Esophagus squamous epithelium (tissue), 5 donors: ENCODE measurements at regions not wholly inside any gene's neighbourhood (a gene's known extent, or its start where the extent isn't known, plus 50 kb on each side); places are given as distances from the start of the nearest gene placed in this dataset.

ENCODE experiments used
- DNase-seq: peaks from one replicate; lab custom pipeline; 2025; lab: John Stamatoyannopoulos, UW
- H3K27ac ChIP-seq, 4 donors: fragments of 200-600 bp; sonication (generic); one replicate each; pipeline ENCODE4 v1.5.1; 2016 to 2019; ENCODE audit warnings: mild to moderate bottlenecking in 1 of 4
- H3K27me3 ChIP-seq, 4 donors: fragments of 200-600 bp; sonication (generic); 1 replicate in 3 of 4; 2 replicates in 1 of 4; pipeline versions ENCODE4 v1.5.1 to v1.6.0; 2017 to 2021; ENCODE audit warnings: antibody characterized with exemption in 1 of 4
- H3K36me3 ChIP-seq, 3 donors: fragments of 200-600 bp; sonication (generic); one replicate each; pipeline ENCODE4 v1.5.1; 2016 to 2019
- H3K4me1 ChIP-seq, 3 donors: fragments of 200-600 bp; sonication (generic); one replicate each; pipeline ENCODE4 v1.5.1; 2017 to 2019
- H3K4me3 ChIP-seq, 4 donors: fragments of 200-600 bp; sonication (generic); 1 replicate in 3 of 4; 2 replicates in 1 of 4; pipeline ENCODE4 v1.5.1; 2016 to 2019; ENCODE audit warnings: mild to moderate bottlenecking in 2 of 4, moderate library complexity in 1 of 4
- H3K9me3 ChIP-seq, 3 donors: fragments of 200-600 bp; sonication (generic); one replicate each; pipeline ENCODE4 v1.5.1; 2016 to 2019
- CTCF ChIP-seq, 6 experiments: fragments of 450-650 bp in 4 of 6; fragments of 200-600 bp in 2 of 6; sonication (generic) in 2 of 6; IDR thresholded peaks; one replicate each; pipeline ENCODE4 v1.5.1; 2016 to 2019; ENCODE audit warnings: antibody characterized with exemption in 6 of 6, mild to moderate bottlenecking in 4 of 6, moderate library complexity in 4 of 6
- POLR2A ChIP-seq, 4 donors: fragments of 450-650 bp; IDR thresholded peaks; one replicate each; pipeline ENCODE4 v1.6.1; 2017; ENCODE audit warnings: antibody characterized with exemption in 4 of 4, mild to moderate bottlenecking in 4 of 4, moderate library complexity in 3 of 4
- WGBS, 2 donors: methylation state at CpG; one replicate each; pipeline ENCODE4 v1.1.5; 2018; 5-methylcytosine and 5-hydroxymethylcytosine counted together
- intact Hi-C: fragments of 100-400 bp; cut with DNase I; formaldehyde crosslinking; loops from one replicate; pipeline ENCODE4 v1.15.0; 2022
- donor health status: DM: yes; HTN: yes; CAD: no.

- intact Hi-C loops, result no loop called here
- Histone ChIP-seq H3K27me3 (no peaks in the 10 kb centered on the region), H3K4me1 (no peaks in the 10 kb centered on the region), H3K9me3 (no peaks in the 10 kb centered on the region), H3K4me3 (no peak overlapping the region), H3K36me3 (no peaks in the 10 kb centered on the region), H3K27ac (no peak overlapping the region)
- whole genome bisulfite sequencing, 2 donors, result 50 to 60% methylated on average over 1 of the region's 1 CpG
- DNase-seq, result no peak
- TF ChIP-seq CTCF (IDR thresholded peaks at IDR 0.05), result no peak
- TF ChIP-seq POLR2A (IDR thresholded peaks at IDR 0.05), result no peak
Measured at GRCh38 chr2:103823847-103824246, 1030.1 kb upstream of the POU3F3 start.

- DNase-seq, result no peak
- no peak overlapping the region for H3K27ac ChIP-seq
- H3K4me3 ChIP-seq, result no peak overlapping the region
- TF ChIP-seq POLR2A (IDR thresholded peaks at IDR 0.05) (no peak), CTCF (IDR thresholded peaks at IDR 0.05) (no peak)
- no peaks in the 10 kb centered on the region for H3K4me1 ChIP-seq
- H3K9me3 ChIP-seq, result no peaks in the 10 kb centered on the region
- intact Hi-C loops, result no loop called here
- WGBS, 2 donors, result 66 to 67% methylated on average over 2 of the region's 2 CpGs
- no peaks in the 10 kb centered on the region for H3K27me3 ChIP-seq
- no peaks in the 10 kb centered on the region for H3K36me3 ChIP-seq
Measured at GRCh38 chr2:103847276-103847675, 1006.6 kb upstream of the POU3F3 start.

GRCh38 chr2:103859238-103859637 lies 994.7 kb upstream of the POU3F3 start:
- Histone ChIP-seq H3K4me3 (no peak overlapping the region), H3K27ac (no peak overlapping the region), H3K27me3 (no peaks in the 10 kb centered on the region), H3K36me3 (no peaks in the 10 kb centered on the region), H3K4me1 (no peaks in the 10 kb centered on the region), H3K9me3 (no peaks in the 10 kb centered on the region)
- intact Hi-C loops, result no loop called here
- TF ChIP-seq CTCF (IDR thresholded peaks at IDR 0.05) (no peak), POLR2A (IDR thresholded peaks at IDR 0.05) (no peak)
- WGBS, 2 donors, result 46 to 47% methylated on average over 2 of the region's 2 CpGs
- no peak for DNase-seq

- Histone ChIP-seq H3K4me1 (no peaks in the 10 kb centered on the region), H3K27ac (no peak overlapping the region), H3K4me3 (no peak overlapping the region), H3K36me3 (no peaks in the 10 kb centered on the region), H3K9me3 (no peaks in the 10 kb centered on the region), H3K27me3 (no peaks in the 10 kb centered on the region)
- intact Hi-C loops, result no loop called here
- TF ChIP-seq CTCF (IDR thresholded peaks at IDR 0.05), result no peak
- TF ChIP-seq POLR2A (IDR thresholded peaks at IDR 0.05), result no peak
- WGBS, 2 donors, result 60 to 79% methylated on average over 2 of the region's 2 CpGs
- DNase-seq, result no peak
Measured at GRCh38 chr2:103860016-103860415, 993.9 kb upstream of the POU3F3 start.

- no peaks in the 10 kb centered on the region for H3K9me3 ChIP-seq
- no peak for DNase-seq
- 77 to 97% methylated on average over 2 of the region's 2 CpGs for WGBS, 2 donors
- H3K4me1 ChIP-seq, result no peaks in the 10 kb centered on the region
- H3K27me3 ChIP-seq, result no peaks in the 10 kb centered on the region
- no peak overlapping the region for H3K4me3 ChIP-seq
- no peak overlapping the region for H3K27ac ChIP-seq
- no peaks in the 10 kb centered on the region for H3K36me3 ChIP-seq
- TF ChIP-seq POLR2A (IDR thresholded peaks at IDR 0.05) (no peak), CTCF (IDR thresholded peaks at IDR 0.05) (no peak)
- intact Hi-C loops, result no loop called here
Measured at GRCh38 chr2:103868396-103868795, 985.5 kb upstream of the POU3F3 start.
